Stomach (tissue), 4 donors: ENCODE measurements at regions not wholly inside any gene's neighbourhood (a gene's known extent, or its start where the extent isn't known, plus 50 kb on each side); places are given as distances from the start of the nearest gene placed in this dataset.

Source experiments
- CTCF ChIP-seq, 7 experiments: fragments of 450-650 bp in 4 of 7; fragments of 200-600 bp in 3 of 7; sonication (generic) in 3 of 7; IDR thresholded peaks; one replicate each; pipeline ENCODE4 v1.5.1; 2016 to 2019; ENCODE audit warnings: antibody characterized with exemption in 7 of 7, control low read depth in 2 of 7, mild to moderate bottlenecking in 1 of 7
- POLR2A ChIP-seq, 4 donors: fragments of 450-650 bp; IDR thresholded peaks; one replicate each; pipeline ENCODE4 v1.6.1; 2016; ENCODE audit warnings: antibody characterized with exemption in 4 of 4, control low read depth in 2 of 4, mild to moderate bottlenecking in 1 of 4, moderate library complexity in 1 of 4
- POLR2AphosphoS5 ChIP-seq, 3 donors: sonication (generic); formaldehyde crosslinking; IDR thresholded peaks; one replicate each; pipeline ENCODE4 v1.6.1; 2016; ENCODE audit warnings: antibody characterized with exemption in 3 of 3

DNA sequence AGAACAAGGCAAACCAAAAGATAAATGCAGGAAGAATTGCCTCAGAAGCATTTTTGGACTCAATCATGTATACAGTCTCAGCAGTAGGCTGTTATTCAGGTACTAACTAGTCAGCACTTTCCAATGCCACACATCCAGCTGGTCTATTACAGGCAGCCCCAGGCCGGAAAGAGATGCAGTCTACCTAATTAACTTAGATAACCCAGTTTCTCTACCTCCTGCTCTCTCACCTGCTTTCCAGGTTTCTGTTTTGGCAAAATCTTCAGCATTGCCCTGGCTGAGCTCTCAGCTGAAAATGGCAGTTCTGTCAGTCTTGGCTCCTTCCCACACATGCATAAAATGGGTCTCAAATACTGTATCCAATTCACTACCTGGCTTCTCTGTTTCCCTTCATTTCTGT lies 101.3 kb upstream of the UFL1 start:
- TF ChIP-seq POLR2A (IDR thresholded peaks at IDR 0.05) (no peak), CTCF (IDR thresholded peaks at IDR 0.05) (no peak), POLR2AphosphoS5 (IDR thresholded peaks at IDR 0.05) (no peak)
